ENCODE measurements at regions not wholly inside any gene's neighbourhood (a gene's known extent, or its start where the extent isn't known, plus 50 kb on each side); places are given as distances from the start of the nearest gene placed in this dataset.

- H3K36me3 ChIP-seq (replicated peaks in 1 of 2; ENCODE audit: control insufficient read depth in 1 of 2, insufficient read depth in 2 of 2, low read length in 2 of 2) = no peaks in the 10 kb centered on the region
- no peak overlapping the region for H3K4me2 ChIP-seq (ENCODE audit: low read depth, low read length)
- intact Hi-C loops (cut with micrococcal nuclease; ENCODE audit: unreplicated experiment) (no loop called here), in situ Hi-C loops (cut with HindIII; ENCODE audit: extremely low pct_ligation_motif_present, low pct_unique_long_range_greater_than_20kb) (no loop called here)
- no peak overlapping the region for H3K4me3 ChIP-seq (replicated peaks in 1 of 3; ENCODE audit: insufficient read depth in 1 of 3, low read depth in 2 of 3, low read length in 3 of 3)
- DNase-seq (ENCODE audit: low spot score) = no peak
- BruUV-seq (replicated peaks) = no TSS peak
- no peaks in the 10 kb centered on the region for H4K20me1 ChIP-seq (ENCODE audit: insufficient read depth, low read length)
- no peaks in the 10 kb centered on the region for H3K79me2 ChIP-seq (ENCODE audit: insufficient read depth, low read length)
- no peaks in the 10 kb centered on the region for H3K9me3 ChIP-seq (ENCODE audit: low read length)
- POLR2A ChIA-PET = no interaction called here
- H3K9ac ChIP-seq (ENCODE audit: insufficient read depth, low read depth, low read length) = no peak overlapping the region
- H2AFZ ChIP-seq (ENCODE audit: low read length) = no peak overlapping the region
- TF ChIP-seq SMARCE1 (IDR thresholded peaks at IDR 0.05; ENCODE audit: borderline replicate concordance) (no peak), ZNF367 (CRISPR knock-in tag; IDR thresholded peaks at IDR 0.05; ENCODE audit: borderline replicate concordance) (no peak), IKZF1 (IDR thresholded peaks at IDR 0.05) (no peak), GPBP1L1 (CRISPR knock-in tag; IDR thresholded peaks at IDR 0.05) (no peak), HMGXB4 (CRISPR knock-in tag; IDR thresholded peaks at IDR 0.05; ENCODE audit: borderline replicate concordance in 1 of 2, low read depth in 1 of 2) (no peak), ZNF281 (CRISPR knock-in tag; IDR thresholded peaks at IDR 0.05; ENCODE audit: borderline replicate concordance) (no peak), GFI1 (CRISPR knock-in tag; IDR thresholded peaks at IDR 0.05; ENCODE audit: borderline replicate concordance) (no peak)
- TF ChIP-seq, protein P1, sequence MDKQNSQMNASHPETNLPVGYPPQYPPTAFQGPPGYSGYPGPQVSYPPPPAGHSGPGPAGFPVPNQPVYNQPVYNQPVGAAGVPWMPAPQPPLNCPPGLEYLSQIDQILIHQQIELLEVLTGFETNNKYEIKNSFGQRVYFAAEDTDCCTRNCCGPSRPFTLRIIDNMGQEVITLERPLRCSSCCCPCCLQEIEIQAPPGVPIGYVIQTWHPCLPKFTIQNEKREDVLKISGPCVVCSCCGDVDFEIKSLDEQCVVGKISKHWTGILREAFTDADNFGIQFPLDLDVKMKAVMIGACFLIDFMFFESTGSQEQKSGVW (CRISPR knock-in tag; IDR thresholded peaks at IDR 0.05; ENCODE audit: borderline replicate concordance) = no peak
- TF ChIP-seq, protein P2, sequence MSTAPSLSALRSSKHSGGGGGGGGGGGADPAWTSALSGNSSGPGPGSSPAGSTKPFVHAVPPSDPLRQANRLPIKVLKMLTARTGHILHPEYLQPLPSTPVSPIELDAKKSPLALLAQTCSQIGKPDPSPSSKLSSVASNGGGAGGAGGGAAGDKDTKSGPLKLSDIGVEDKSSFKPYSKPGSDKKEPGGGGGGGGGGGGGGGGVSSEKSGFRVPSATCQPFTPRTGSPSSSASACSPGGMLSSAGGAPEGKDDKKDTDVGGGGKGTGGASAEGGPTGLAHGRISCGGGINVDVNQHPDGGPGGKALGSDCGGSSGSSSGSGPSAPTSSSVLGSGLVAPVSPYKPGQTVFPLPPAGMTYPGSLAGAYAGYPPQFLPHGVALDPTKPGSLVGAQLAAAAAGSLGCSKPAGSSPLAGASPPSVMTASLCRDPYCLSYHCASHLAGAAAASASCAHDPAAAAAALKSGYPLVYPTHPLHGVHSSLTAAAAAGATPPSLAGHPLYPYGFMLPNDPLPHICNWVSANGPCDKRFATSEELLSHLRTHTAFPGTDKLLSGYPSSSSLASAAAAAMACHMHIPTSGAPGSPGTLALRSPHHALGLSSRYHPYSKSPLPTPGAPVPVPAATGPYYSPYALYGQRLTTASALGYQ (CRISPR knock-in tag; IDR thresholded peaks at IDR 0.05) = no peak
- no peak overlapping the region for H3K27ac ChIP-seq (ENCODE audit: extremely low read length, insufficient read depth, low read length)
- H3K27me3 ChIP-seq (ENCODE audit: control insufficient read depth in 1 of 2, insufficient read depth in 2 of 2, low read length in 2 of 2) = no peaks in the 10 kb centered on the region; a peak in 1 of 5 replicates
- no peaks in the 10 kb centered on the region for H3K4me1 ChIP-seq (ENCODE audit: insufficient read depth, low read length)
- 32% methylated on average over 6 of the region's 6 CpGs for WGBS (ENCODE audit: low lambda C conversion rate)
- CTCF ChIA-PET (ENCODE audit: low intra/inter-chr PET ratio, low total read pairs) = no interaction called here
- FAIRE-seq = no peak
- ATAC-seq = no peak
Observed at GRCh38 chr10:34911661-34912205, 96.6 kb upstream of the PARD3 start.
